Gastroesophageal sphincter (tissue), 3 donors: ENCODE measurements at regions not wholly inside any gene's neighbourhood (a gene's known extent, or its start where the extent isn't known, plus 50 kb on each side); places are given as distances from the start of the nearest gene placed in this dataset.

Source experiments
- EP300 ChIP-seq: sonication (generic); formaldehyde crosslinking; IDR thresholded peaks from one replicate; pipeline ENCODE4 v1.6.1; 2017; ENCODE audit warnings: antibody characterized with exemption, mild to moderate bottlenecking
- POLR2AphosphoS5 ChIP-seq: sonication (generic); formaldehyde crosslinking; IDR thresholded peaks from one replicate; pipeline ENCODE4 v1.6.1; 2017; ENCODE audit warnings: antibody characterized with exemption
- TF ChIP-seq, protein P1 (sequence below), 4 experiments: fragments of 200-600 bp in 2 of 4; fragments of 450-650 bp in 2 of 4; sonication (generic) in 1 of 4; IDR thresholded peaks; one replicate each; pipeline ENCODE4 v1.5.1; 2017 to 2019; ENCODE audit warnings: antibody characterized with exemption in 4 of 4, mild to moderate bottlenecking in 2 of 4, moderate library complexity in 2 of 4

DNA sequence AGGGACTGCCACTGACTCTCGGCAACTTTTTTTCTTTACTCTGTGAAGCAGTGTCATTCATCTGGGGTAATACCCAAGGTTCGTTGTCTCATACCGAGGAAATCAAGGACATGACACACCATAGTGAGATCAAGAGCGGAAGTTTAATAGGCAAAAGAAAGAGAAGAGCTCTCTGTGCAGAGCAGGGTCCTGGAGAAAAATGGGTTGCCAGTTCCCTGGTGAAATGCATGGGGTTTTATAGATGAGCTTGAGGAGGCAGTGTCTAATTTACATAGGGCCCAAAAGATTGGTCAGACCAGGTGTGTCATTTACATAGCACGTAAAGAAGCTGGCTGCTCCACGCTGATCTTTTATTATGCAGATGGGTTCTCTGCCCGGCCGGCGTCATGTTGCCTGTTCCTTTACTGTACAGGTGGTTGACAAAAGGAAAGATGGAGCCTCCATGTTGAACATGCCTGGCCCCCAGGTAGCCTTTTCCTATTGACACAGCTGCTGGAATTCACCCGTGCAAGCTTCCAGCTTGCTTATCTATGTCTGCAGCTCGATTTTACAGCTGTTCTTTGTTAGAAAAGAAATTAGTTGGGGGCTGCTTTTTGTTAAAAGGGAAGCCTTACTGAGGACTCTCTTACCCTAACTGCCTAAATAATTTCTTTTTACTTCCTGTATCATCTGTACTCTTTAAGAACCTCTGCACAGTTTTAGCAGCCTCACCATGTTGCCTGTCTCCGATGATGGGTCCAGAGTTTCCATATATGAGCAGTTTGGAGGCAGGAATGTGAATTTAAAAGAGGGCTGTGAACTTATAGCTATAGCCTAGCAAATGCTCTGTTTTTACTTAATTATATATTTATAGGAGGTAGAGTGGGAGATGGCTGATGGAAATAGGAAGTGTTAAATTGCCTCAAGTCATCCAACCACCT is 98.0 kb upstream of the DIAPH3 start:
- TF ChIP-seq, protein P1, sequence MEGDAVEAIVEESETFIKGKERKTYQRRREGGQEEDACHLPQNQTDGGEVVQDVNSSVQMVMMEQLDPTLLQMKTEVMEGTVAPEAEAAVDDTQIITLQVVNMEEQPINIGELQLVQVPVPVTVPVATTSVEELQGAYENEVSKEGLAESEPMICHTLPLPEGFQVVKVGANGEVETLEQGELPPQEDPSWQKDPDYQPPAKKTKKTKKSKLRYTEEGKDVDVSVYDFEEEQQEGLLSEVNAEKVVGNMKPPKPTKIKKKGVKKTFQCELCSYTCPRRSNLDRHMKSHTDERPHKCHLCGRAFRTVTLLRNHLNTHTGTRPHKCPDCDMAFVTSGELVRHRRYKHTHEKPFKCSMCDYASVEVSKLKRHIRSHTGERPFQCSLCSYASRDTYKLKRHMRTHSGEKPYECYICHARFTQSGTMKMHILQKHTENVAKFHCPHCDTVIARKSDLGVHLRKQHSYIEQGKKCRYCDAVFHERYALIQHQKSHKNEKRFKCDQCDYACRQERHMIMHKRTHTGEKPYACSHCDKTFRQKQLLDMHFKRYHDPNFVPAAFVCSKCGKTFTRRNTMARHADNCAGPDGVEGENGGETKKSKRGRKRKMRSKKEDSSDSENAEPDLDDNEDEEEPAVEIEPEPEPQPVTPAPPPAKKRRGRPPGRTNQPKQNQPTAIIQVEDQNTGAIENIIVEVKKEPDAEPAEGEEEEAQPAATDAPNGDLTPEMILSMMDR (IDR thresholded peaks at IDR 0.05) = no peak
- TF ChIP-seq EP300 (no peak), POLR2AphosphoS5 (no peak)
